OCI-LY3 (cell line): ENCODE measurements at regions not wholly inside any gene's neighbourhood (a gene's known extent, or its start where the extent isn't known, plus 50 kb on each side); places are given as distances from the start of the nearest gene placed in this dataset.

Experiments used
- EZH2phosphoT487 ChIP-seq: fragments of 200-600 bp; shearing (Covaris generic); IDR thresholded peaks from 2 replicates; pipeline ENCODE4 v1.6.1; 2018; ENCODE audit warnings: antibody characterized with exemption, mixed run types, low read depth
- TF ChIP-seq, protein P1 (sequence below): fragments of 200-600, 300-600 bp; sonication (generic); IDR thresholded peaks from 2 replicates; pipeline ENCODE4 v1.5.1; 2014; ENCODE audit warnings: antibody characterized with exemption, low read length, low read depth

DNA sequence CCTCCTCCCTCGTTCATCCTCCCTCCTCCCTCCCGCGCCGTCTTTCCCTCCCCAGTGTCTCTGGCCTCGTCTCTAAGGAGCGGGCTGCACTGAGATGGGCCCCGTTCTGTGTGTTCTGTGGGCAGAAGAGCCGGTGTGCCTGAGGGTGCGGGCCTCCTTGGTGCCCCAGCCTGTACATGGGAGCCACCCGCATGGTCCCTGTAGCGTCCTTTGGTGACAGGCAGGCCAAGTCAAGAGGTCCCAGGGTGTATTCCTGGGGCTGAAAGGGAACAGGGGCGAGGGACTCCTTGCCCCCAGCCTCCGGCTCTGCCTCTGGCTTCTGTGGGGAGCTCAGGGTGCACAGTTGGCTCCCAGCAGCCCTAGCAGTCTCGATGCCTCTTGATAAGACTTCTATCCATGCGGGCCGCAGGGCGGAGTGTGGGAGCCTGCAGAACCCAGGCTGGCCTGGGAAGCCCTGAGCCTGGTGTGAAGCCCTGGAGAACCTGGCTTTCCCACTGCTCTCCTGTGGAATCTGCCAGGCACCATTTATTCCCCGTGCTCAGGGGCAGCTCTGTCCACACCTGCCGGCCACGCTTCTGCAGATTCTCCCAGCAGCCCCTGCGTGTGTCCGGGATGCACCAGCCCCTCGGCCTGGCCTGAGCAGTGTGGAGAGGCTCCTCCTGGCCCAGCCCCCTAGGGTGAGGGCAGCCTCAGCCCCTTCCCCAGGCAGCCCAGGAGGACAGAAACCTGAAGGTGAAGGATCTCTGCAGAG lies 181.3 kb downstream of the KIF26A start:
- TF ChIP-seq, protein P1, sequence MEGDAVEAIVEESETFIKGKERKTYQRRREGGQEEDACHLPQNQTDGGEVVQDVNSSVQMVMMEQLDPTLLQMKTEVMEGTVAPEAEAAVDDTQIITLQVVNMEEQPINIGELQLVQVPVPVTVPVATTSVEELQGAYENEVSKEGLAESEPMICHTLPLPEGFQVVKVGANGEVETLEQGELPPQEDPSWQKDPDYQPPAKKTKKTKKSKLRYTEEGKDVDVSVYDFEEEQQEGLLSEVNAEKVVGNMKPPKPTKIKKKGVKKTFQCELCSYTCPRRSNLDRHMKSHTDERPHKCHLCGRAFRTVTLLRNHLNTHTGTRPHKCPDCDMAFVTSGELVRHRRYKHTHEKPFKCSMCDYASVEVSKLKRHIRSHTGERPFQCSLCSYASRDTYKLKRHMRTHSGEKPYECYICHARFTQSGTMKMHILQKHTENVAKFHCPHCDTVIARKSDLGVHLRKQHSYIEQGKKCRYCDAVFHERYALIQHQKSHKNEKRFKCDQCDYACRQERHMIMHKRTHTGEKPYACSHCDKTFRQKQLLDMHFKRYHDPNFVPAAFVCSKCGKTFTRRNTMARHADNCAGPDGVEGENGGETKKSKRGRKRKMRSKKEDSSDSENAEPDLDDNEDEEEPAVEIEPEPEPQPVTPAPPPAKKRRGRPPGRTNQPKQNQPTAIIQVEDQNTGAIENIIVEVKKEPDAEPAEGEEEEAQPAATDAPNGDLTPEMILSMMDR, result no peak
- no peak for TF ChIP-seq EZH2phosphoT487
